ENCODE measurements at regions not wholly inside any gene's neighbourhood (a gene's known extent, or its start where the extent isn't known, plus 50 kb on each side); places are given as distances from the start of the nearest gene placed in this dataset.

- Histone ChIP-seq H3K36me3 (ENCODE audit: control insufficient read depth, insufficient read depth, low read length) (no peaks in the 10 kb centered on the region), H3K27me3 (replicated peaks; ENCODE audit: control insufficient read depth, insufficient read depth, low read length) (0 out of 2 replicates have a peak, but pooled peaks cover 1% of the 10 kb centered on the region), H3K4me1 (no peaks in the 10 kb centered on the region), H3K4me3 (ENCODE audit: low read depth, low read length) (no peak overlapping the region), H3K9me3 (no peaks in the 10 kb centered on the region)
- ChIA-PET POLR2A (no interaction called here), CTCF (no interaction called here)
- H3K9me3 Mint-ChIP-seq (ENCODE audit: unreplicated experiment): no peaks in the 10 kb centered on the region
- DNase-seq: no peak
- H3K4me3 Mint-ChIP-seq (ENCODE audit: unreplicated experiment): no peak overlapping the region
- H3K4me1 Mint-ChIP-seq (ENCODE audit: low read depth, unreplicated experiment): no peaks in the 10 kb centered on the region
- H3K27me3 Mint-ChIP-seq (ENCODE audit: insufficient read depth, unreplicated experiment): peaks cover 36% of the 10 kb centered on the region
- H3K36me3 Mint-ChIP-seq (ENCODE audit: insufficient read depth, unreplicated experiment): no peaks in the 10 kb centered on the region
- no TSS peak for BruUV-seq (replicated peaks)
- TF ChIP-seq, protein P1, sequence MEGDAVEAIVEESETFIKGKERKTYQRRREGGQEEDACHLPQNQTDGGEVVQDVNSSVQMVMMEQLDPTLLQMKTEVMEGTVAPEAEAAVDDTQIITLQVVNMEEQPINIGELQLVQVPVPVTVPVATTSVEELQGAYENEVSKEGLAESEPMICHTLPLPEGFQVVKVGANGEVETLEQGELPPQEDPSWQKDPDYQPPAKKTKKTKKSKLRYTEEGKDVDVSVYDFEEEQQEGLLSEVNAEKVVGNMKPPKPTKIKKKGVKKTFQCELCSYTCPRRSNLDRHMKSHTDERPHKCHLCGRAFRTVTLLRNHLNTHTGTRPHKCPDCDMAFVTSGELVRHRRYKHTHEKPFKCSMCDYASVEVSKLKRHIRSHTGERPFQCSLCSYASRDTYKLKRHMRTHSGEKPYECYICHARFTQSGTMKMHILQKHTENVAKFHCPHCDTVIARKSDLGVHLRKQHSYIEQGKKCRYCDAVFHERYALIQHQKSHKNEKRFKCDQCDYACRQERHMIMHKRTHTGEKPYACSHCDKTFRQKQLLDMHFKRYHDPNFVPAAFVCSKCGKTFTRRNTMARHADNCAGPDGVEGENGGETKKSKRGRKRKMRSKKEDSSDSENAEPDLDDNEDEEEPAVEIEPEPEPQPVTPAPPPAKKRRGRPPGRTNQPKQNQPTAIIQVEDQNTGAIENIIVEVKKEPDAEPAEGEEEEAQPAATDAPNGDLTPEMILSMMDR (IDR thresholded peaks at IDR 0.05; ENCODE audit: insufficient read depth in 1 of 2, low read depth in 1 of 2, low read length in 1 of 2, severe bottlenecking in 1 of 2, unreplicated experiment in 1 of 2): no peak
- no peak overlapping the region for H3K27ac Mint-ChIP-seq (ENCODE audit: unreplicated experiment)
- intact Hi-C loops (cut with micrococcal nuclease; ENCODE audit: unreplicated experiment): no loop called here
These were observed 83.9 kb upstream of the UNC5B start for GRCh38 chr10:71128311-71128980.

- Mint-ChIP-seq H3K36me3 (ENCODE audit: insufficient read depth, unreplicated experiment) (no peaks in the 10 kb centered on the region), H3K27ac (ENCODE audit: unreplicated experiment) (no peak overlapping the region), H3K27me3 (ENCODE audit: insufficient read depth, unreplicated experiment) (peaks cover 30% of the 10 kb centered on the region), H3K4me3 (ENCODE audit: unreplicated experiment) (no peak overlapping the region), H3K4me1 (ENCODE audit: low read depth, unreplicated experiment) (no peaks in the 10 kb centered on the region), H3K9me3 (ENCODE audit: unreplicated experiment) (no peaks in the 10 kb centered on the region)
- no peaks in the 10 kb centered on the region for H3K36me3 ChIP-seq (ENCODE audit: control insufficient read depth, insufficient read depth, low read length)
- BruUV-seq (replicated peaks): no TSS peak
- ChIA-PET POLR2A (no interaction called here), CTCF (no interaction called here)
- no peak for DNase-seq
- intact Hi-C loops (cut with micrococcal nuclease; ENCODE audit: unreplicated experiment): no loop called here
- H3K27me3 ChIP-seq (replicated peaks; ENCODE audit: control insufficient read depth, insufficient read depth, low read length): 0 out of 2 replicates have a peak, but pooled peaks cover 1% of the 10 kb centered on the region
- no peak overlapping the region for H3K4me3 ChIP-seq (ENCODE audit: low read depth, low read length)
- TF ChIP-seq, protein P1 (IDR thresholded peaks at IDR 0.05; ENCODE audit: insufficient read depth in 1 of 2, low read depth in 1 of 2, low read length in 1 of 2, severe bottlenecking in 1 of 2, unreplicated experiment in 1 of 2): no peak
- no peaks in the 10 kb centered on the region for H3K4me1 ChIP-seq
- H3K9me3 ChIP-seq: no peaks in the 10 kb centered on the region
These were observed 81.3 kb upstream of the UNC5B start for GRCh38 chr10:71131096-71131495.

GRCh38 chr10:71131508-71132088 is 80.8 kb upstream of the UNC5B start:
- Histone ChIP-seq H3K9me3 (no peaks in the 10 kb centered on the region), H3K4me1 (no peaks in the 10 kb centered on the region), H3K36me3 (ENCODE audit: control insufficient read depth, insufficient read depth, low read length) (no peaks in the 10 kb centered on the region), H3K27me3 (replicated peaks; ENCODE audit: control insufficient read depth, insufficient read depth, low read length) (no peaks in the 10 kb centered on the region), H3K4me3 (ENCODE audit: low read depth, low read length) (no peak overlapping the region)
- no TSS peak for BruUV-seq (replicated peaks)
- no peaks in the 10 kb centered on the region for H3K36me3 Mint-ChIP-seq (ENCODE audit: insufficient read depth, unreplicated experiment)
- no peak for DNase-seq
- no peaks in the 10 kb centered on the region for H3K9me3 Mint-ChIP-seq (ENCODE audit: unreplicated experiment)
- H3K27ac Mint-ChIP-seq (ENCODE audit: unreplicated experiment): no peak overlapping the region
- POLR2A ChIA-PET: no interaction called here
- H3K27me3 Mint-ChIP-seq (ENCODE audit: insufficient read depth, unreplicated experiment): peaks cover 29% of the 10 kb centered on the region
- intact Hi-C loops (cut with micrococcal nuclease; ENCODE audit: unreplicated experiment): no loop called here
- H3K4me1 Mint-ChIP-seq (ENCODE audit: low read depth, unreplicated experiment): no peaks in the 10 kb centered on the region
- TF ChIP-seq, protein P1 (IDR thresholded peaks at IDR 0.05; ENCODE audit: insufficient read depth in 1 of 2, low read depth in 1 of 2, low read length in 1 of 2, severe bottlenecking in 1 of 2, unreplicated experiment in 1 of 2): no peak
- CTCF ChIA-PET: no interaction called here
- no peak overlapping the region for H3K4me3 Mint-ChIP-seq (ENCODE audit: unreplicated experiment)

Measured in Caco-2 (cell line).